ENCODE measurements at regions not wholly inside any gene's neighbourhood (a gene's known extent, or its start where the extent isn't known, plus 50 kb on each side); places are given as distances from the start of the nearest gene placed in this dataset.

DNA sequence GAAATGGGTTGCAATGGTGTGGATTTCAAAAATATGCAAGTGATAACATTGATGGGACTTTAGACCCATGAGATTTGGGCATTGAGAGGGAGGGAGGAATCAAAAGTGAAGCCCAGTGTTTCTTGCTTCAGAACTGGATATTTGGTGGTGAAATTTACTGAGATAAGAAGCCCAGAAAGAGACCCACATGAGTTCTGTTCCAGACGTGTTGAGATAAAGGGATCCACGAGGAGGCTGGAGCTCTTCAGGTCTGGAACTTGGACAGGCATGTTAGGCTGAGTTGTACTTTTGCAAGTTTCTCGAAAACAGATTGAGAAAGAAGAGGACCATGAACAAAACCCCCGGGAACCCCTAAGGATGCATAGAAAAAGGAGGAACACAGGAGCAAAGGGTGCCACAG is 290.2 kb downstream of the MEX3B start:
- no peak overlapping the region for H3K4me2 ChIP-seq (ENCODE audit: insufficient read depth, low read length)
- no peaks in the 10 kb centered on the region for H3K79me2 ChIP-seq (ENCODE audit: insufficient read depth, low read length)
- H2AFZ ChIP-seq (ENCODE audit: low read depth, low read length): no peak overlapping the region
- no peaks in the 10 kb centered on the region for H3K36me3 ChIP-seq (ENCODE audit: insufficient read depth, low read length)
- no peak overlapping the region for H3K27ac ChIP-seq (ENCODE audit: low read length)
- H3K27me3 ChIP-seq (ENCODE audit: insufficient read depth, low read length, poor library complexity): no peaks in the 10 kb centered on the region
- no peaks in the 10 kb centered on the region for H4K20me1 ChIP-seq (ENCODE audit: insufficient read depth, low read length)
- no peaks in the 10 kb centered on the region for H3K4me1 ChIP-seq (ENCODE audit: insufficient read depth, low read length)
- DNase-seq (no peak), ATAC-seq (ENCODE audit: insufficient read depth, low read depth) (no peak)
- H3K9ac ChIP-seq (ENCODE audit: low read depth, low read length): no peak overlapping the region
- no peak overlapping the region for H3K4me3 ChIP-seq (ENCODE audit: low read depth in 1 of 2, low read length in 2 of 2)
- no peak for TF ChIP-seq EZH2 (IDR thresholded peaks at IDR 0.05; ENCODE audit: borderline replicate concordance, low read depth, low read length, severe bottlenecking)
- TF ChIP-seq, protein P1, sequence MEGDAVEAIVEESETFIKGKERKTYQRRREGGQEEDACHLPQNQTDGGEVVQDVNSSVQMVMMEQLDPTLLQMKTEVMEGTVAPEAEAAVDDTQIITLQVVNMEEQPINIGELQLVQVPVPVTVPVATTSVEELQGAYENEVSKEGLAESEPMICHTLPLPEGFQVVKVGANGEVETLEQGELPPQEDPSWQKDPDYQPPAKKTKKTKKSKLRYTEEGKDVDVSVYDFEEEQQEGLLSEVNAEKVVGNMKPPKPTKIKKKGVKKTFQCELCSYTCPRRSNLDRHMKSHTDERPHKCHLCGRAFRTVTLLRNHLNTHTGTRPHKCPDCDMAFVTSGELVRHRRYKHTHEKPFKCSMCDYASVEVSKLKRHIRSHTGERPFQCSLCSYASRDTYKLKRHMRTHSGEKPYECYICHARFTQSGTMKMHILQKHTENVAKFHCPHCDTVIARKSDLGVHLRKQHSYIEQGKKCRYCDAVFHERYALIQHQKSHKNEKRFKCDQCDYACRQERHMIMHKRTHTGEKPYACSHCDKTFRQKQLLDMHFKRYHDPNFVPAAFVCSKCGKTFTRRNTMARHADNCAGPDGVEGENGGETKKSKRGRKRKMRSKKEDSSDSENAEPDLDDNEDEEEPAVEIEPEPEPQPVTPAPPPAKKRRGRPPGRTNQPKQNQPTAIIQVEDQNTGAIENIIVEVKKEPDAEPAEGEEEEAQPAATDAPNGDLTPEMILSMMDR (IDR thresholded peaks at IDR 0.05; ENCODE audit: borderline replicate concordance, extremely low read depth, low read length, poor library complexity, severe bottlenecking): no peak
- no peaks in the 10 kb centered on the region for H3K9me3 ChIP-seq (ENCODE audit: insufficient read depth, low read length, severe bottlenecking)

DNA sequence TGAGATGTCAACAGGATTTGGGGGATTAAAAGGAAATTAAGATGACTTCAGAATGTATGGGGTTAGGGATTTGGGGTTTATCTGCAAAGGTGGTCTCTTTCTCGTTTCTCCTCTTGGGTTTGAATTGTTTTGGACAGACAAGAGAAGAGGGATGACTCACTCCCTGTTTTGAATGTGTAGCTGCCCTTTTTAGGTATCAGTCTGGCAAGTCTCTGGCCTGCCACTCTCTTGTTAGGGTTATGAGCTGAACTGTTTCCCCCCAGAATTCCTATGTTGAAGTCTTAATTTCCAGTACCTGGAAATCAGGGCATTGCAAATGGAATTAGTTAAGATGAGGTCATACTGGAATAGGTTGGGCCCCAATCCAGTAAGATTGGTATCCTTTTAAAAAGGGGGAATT is 291.7 kb downstream of the MEX3B start:
- Histone ChIP-seq H3K36me3 (ENCODE audit: insufficient read depth, low read length) (no peaks in the 10 kb centered on the region), H3K9ac (ENCODE audit: low read depth, low read length) (no peak overlapping the region), H3K27ac (ENCODE audit: low read length) (no peak overlapping the region), H3K4me1 (ENCODE audit: insufficient read depth, low read length) (no peaks in the 10 kb centered on the region), H3K4me3 (ENCODE audit: low read depth in 1 of 2, low read length in 2 of 2) (no peak overlapping the region), H3K27me3 (ENCODE audit: insufficient read depth, low read length, poor library complexity) (no peaks in the 10 kb centered on the region), H3K79me2 (ENCODE audit: insufficient read depth, low read length) (no peaks in the 10 kb centered on the region), H4K20me1 (ENCODE audit: insufficient read depth, low read length) (no peaks in the 10 kb centered on the region), H2AFZ (ENCODE audit: low read depth, low read length) (no peak overlapping the region), H3K9me3 (ENCODE audit: insufficient read depth, low read length, severe bottlenecking) (no peaks in the 10 kb centered on the region), H3K4me2 (ENCODE audit: insufficient read depth, low read length) (no peak overlapping the region)
- no peak for ATAC-seq (ENCODE audit: insufficient read depth, low read depth)
- TF ChIP-seq, protein P1 (IDR thresholded peaks at IDR 0.05; ENCODE audit: borderline replicate concordance, extremely low read depth, low read length, poor library complexity, severe bottlenecking): no peak
- no peak for TF ChIP-seq EZH2 (IDR thresholded peaks at IDR 0.05; ENCODE audit: borderline replicate concordance, low read depth, low read length, severe bottlenecking)
- no peak for DNase-seq

DNA sequence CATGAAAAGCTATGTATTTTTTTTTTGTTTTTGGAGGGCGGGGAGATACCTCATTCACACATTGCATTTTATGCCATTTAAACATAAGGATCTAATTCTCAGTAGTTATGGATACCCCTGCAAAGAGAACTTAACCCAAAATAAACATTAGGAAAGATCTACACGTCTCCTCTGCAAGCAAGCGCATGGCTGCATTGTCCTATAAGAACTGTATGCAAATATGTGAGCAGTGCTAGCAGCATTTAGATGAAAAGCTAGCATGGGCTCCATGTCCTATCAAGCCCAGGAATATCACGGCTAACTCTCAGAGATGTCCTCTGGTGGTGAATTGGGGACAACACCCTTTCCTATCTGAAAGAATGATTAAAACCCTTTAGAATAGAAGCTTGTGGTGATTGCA is 292.8 kb downstream of the MEX3B start:
- H4K20me1 ChIP-seq (ENCODE audit: insufficient read depth, low read length): no peaks in the 10 kb centered on the region
- H3K27me3 ChIP-seq (ENCODE audit: insufficient read depth, low read length, poor library complexity): no peaks in the 10 kb centered on the region
- H3K79me2 ChIP-seq (ENCODE audit: insufficient read depth, low read length): no peaks in the 10 kb centered on the region
- H2AFZ ChIP-seq (ENCODE audit: low read depth, low read length): no peak overlapping the region
- H3K4me2 ChIP-seq (ENCODE audit: insufficient read depth, low read length): no peak overlapping the region
- no peak overlapping the region for H3K27ac ChIP-seq (ENCODE audit: low read length)
- no peak for TF ChIP-seq EZH2 (IDR thresholded peaks at IDR 0.05; ENCODE audit: borderline replicate concordance, low read depth, low read length, severe bottlenecking)
- TF ChIP-seq, protein P1 (IDR thresholded peaks at IDR 0.05; ENCODE audit: borderline replicate concordance, extremely low read depth, low read length, poor library complexity, severe bottlenecking): no peak
- H3K9ac ChIP-seq (ENCODE audit: low read depth, low read length): no peak overlapping the region
- H3K36me3 ChIP-seq (ENCODE audit: insufficient read depth, low read length): no peaks in the 10 kb centered on the region
- no peaks in the 10 kb centered on the region for H3K4me1 ChIP-seq (ENCODE audit: insufficient read depth, low read length)
- DNase-seq (no peak), ATAC-seq (ENCODE audit: insufficient read depth, low read depth) (no peak)
- H3K9me3 ChIP-seq (ENCODE audit: insufficient read depth, low read length, severe bottlenecking): no peaks in the 10 kb centered on the region
- H3K4me3 ChIP-seq (ENCODE audit: low read depth in 1 of 2, low read length in 2 of 2): no peak overlapping the region

DNA sequence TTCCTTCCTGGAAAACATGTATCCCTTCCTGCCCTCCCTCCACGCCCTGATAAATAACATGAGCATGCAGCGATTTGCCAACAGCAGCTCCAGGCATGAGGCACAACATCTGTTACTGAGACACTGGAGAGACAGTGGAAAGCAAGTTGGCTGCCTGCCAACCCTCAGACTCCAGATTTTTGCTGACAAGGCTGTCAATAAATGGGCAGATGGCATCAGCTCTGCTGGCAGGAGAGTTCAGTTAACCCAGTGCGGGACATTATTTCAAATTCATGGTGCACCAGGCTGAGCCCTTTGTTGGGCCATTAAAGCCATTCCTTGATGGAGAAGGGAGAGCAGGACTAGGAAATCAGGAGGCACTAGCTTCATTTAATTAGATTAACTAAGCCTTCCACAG is 293.3 kb downstream of the MEX3B start:
- TF ChIP-seq, protein P1 (IDR thresholded peaks at IDR 0.05; ENCODE audit: borderline replicate concordance, extremely low read depth, low read length, poor library complexity, severe bottlenecking): no peak
- TF ChIP-seq EZH2 (IDR thresholded peaks at IDR 0.05; ENCODE audit: borderline replicate concordance, low read depth, low read length, severe bottlenecking): no peak
- Histone ChIP-seq H3K9me3 (ENCODE audit: insufficient read depth, low read length, severe bottlenecking) (no peaks in the 10 kb centered on the region), H3K27ac (ENCODE audit: low read length) (no peak overlapping the region), H3K4me2 (ENCODE audit: insufficient read depth, low read length) (no peak overlapping the region), H3K9ac (ENCODE audit: low read depth, low read length) (no peak overlapping the region), H3K4me1 (ENCODE audit: insufficient read depth, low read length) (no peaks in the 10 kb centered on the region), H3K27me3 (ENCODE audit: insufficient read depth, low read length, poor library complexity) (no peaks in the 10 kb centered on the region), H4K20me1 (ENCODE audit: insufficient read depth, low read length) (no peaks in the 10 kb centered on the region), H2AFZ (ENCODE audit: low read depth, low read length) (no peak overlapping the region), H3K4me3 (ENCODE audit: low read depth in 1 of 2, low read length in 2 of 2) (no peak overlapping the region), H3K36me3 (ENCODE audit: insufficient read depth, low read length) (no peaks in the 10 kb centered on the region), H3K79me2 (ENCODE audit: insufficient read depth, low read length) (no peaks in the 10 kb centered on the region)
- ATAC-seq (ENCODE audit: insufficient read depth, low read depth) (no peak), DNase-seq (peak; percentile 26)

Measured in DND-41 (cell line).